Breast epithelium (tissue), 4 donors: ENCODE measurements at regions not wholly inside any gene's neighbourhood (a gene's known extent, or its start where the extent isn't known, plus 50 kb on each side); places are given as distances from the start of the nearest gene placed in this dataset.

ENCODE experiments used
- DNase-seq, 2 donors: peaks; one replicate each; pipeline ENCODE4 v3.0.0-alpha.2; 2019; ENCODE audit warnings: low spot score in 2 of 2
- H3K27ac ChIP-seq, 2 donors: fragments of 200-600 bp; sonication (generic) in 1 of 2; one replicate each; pipeline ENCODE4 v1.5.1; 2016 to 2019; ENCODE audit warnings: mild to moderate bottlenecking in 1 of 2
- H3K27me3 ChIP-seq, 2 donors: fragments of 200-600 bp; sonication (generic) in 1 of 2; one replicate each; pipeline versions ENCODE4 v1.5.1 to v1.6.0; 2017 to 2019; ENCODE audit warnings: control low read depth in 1 of 2, mild to moderate bottlenecking in 1 of 2
- H3K36me3 ChIP-seq: fragments of 200-600 bp; one replicate; pipeline ENCODE4 v1.5.1; 2019
- H3K4me1 ChIP-seq, 2 donors: fragments of 200-600 bp; sonication (generic); one replicate each; pipeline ENCODE4 v1.5.1; 2016 to 2019; ENCODE audit warnings: control low read depth in 1 of 2
- H3K4me3 ChIP-seq, 3 donors: fragments of 200-600 bp; sonication (generic); 1 replicate in 2 of 3; 2 replicates in 1 of 3; pipeline ENCODE4 v1.5.1; 2016 to 2019; ENCODE audit warnings: mild to moderate bottlenecking in 3 of 3, moderate library complexity in 2 of 3
- H3K9me3 ChIP-seq, 2 donors: fragments of 200-600 bp; sonication (generic) in 1 of 2; one replicate each; pipeline ENCODE4 v1.5.1; 2016 to 2019; ENCODE audit warnings: control low read depth in 1 of 2
- CTCF ChIP-seq, 3 donors: fragments of 450-650 bp; IDR thresholded peaks; one replicate each; pipeline ENCODE4 v1.5.1; 2016 to 2017; ENCODE audit warnings: antibody characterized with exemption in 3 of 3, mild to moderate bottlenecking in 3 of 3, moderate library complexity in 3 of 3
- POLR2A ChIP-seq: fragments of 450-650 bp; IDR thresholded peaks from one replicate; pipeline ENCODE4 v1.6.1; 2016; ENCODE audit warnings: antibody characterized with exemption, mild to moderate bottlenecking, moderate library complexity
- POLR2AphosphoS5 ChIP-seq, 3 donors: sonication (generic); formaldehyde crosslinking; IDR thresholded peaks; one replicate each; pipeline ENCODE4 v1.6.1; 2017; ENCODE audit warnings: antibody characterized with exemption in 3 of 3
- intact Hi-C: fragments of 100-400 bp; cut with DNase I; formaldehyde crosslinking; loops from one replicate; pipeline ENCODE4 v1.15.1; 2023; ENCODE audit warnings: low total_unique reads

GRCh38 chr10:123259081-123259480 is 104.9 kb downstream of the BUB3 start:
- Histone ChIP-seq H3K4me3 (no peak overlapping the region), H3K36me3 (no peaks in the 10 kb centered on the region), H3K27me3 (no peaks in the 10 kb centered on the region), H3K9me3 (no peaks in the 10 kb centered on the region), H3K27ac (no peak overlapping the region), H3K4me1 (no peaks in the 10 kb centered on the region)
- DNase-seq = no peak
- no peak for TF ChIP-seq CTCF (IDR thresholded peaks at IDR 0.05)
- no peak for TF ChIP-seq POLR2AphosphoS5 (IDR thresholded peaks at IDR 0.05)
- no peak for TF ChIP-seq POLR2A
- intact Hi-C loops = no loop called here

DNA sequence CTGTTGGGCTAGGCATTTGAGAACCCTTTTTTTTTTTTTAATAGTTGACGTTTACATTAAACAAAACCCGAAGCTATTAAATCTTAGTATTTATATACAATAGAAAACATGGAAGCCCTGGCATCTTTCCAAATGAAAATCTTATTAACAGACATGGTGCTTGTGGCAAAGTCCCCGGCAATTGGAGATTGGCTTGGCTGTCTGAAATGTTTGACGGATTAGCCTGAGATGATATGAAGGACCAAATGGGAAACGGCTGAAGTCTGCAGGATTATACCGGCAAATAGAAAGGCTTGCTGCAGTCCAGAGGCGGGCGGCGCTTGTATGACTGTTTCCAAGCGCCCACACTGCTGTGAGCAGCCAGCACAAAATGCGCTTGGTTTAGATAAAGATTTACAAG is 105.6 kb downstream of the BUB3 start:
- no peak for DNase-seq
- TF ChIP-seq POLR2AphosphoS5 (IDR thresholded peaks at IDR 0.05) = no peak
- TF ChIP-seq POLR2A = no peak
- no peak for TF ChIP-seq CTCF (IDR thresholded peaks at IDR 0.05)
- Histone ChIP-seq H3K27ac (no peak overlapping the region), H3K4me1 (no peaks in the 10 kb centered on the region), H3K9me3 (no peaks in the 10 kb centered on the region), H3K4me3 (no peak overlapping the region), H3K27me3 (no peaks in the 10 kb centered on the region), H3K36me3 (no peaks in the 10 kb centered on the region)
- intact Hi-C loops = no loop called here

- no peak for TF ChIP-seq POLR2A
- TF ChIP-seq POLR2AphosphoS5 (IDR thresholded peaks at IDR 0.05) = no peak
- TF ChIP-seq CTCF (IDR thresholded peaks at IDR 0.05) = no peak
- intact Hi-C loops = no loop called here
- H3K4me1 ChIP-seq = no peaks in the 10 kb centered on the region
- no peaks in the 10 kb centered on the region for H3K27me3 ChIP-seq
- H3K27ac ChIP-seq = no peak overlapping the region
- no peak for DNase-seq
- H3K9me3 ChIP-seq = no peaks in the 10 kb centered on the region
- H3K4me3 ChIP-seq = no peak overlapping the region
- no peaks in the 10 kb centered on the region for H3K36me3 ChIP-seq
Observed at GRCh38 chr10:123262456-123262855, 108.3 kb downstream of the BUB3 start.

DNA sequence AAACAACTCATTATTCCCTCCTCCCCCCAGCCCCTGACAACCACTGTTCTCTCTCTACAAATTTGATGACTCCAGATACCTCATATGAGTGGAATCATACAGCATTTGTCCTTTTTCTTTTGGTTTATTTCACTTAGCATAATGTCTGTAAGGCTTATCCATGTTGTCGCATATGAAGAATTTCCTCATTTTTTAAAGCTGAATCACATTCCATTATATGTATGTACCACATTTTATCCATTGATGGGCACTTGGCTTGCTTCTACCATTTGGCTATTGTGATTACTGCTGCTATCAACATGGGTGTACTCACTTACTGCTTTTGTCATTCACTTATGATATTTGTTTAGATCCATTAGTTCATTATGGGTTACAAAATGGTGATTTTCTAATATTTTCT is 112.8 kb downstream of the BUB3 start:
- Histone ChIP-seq H3K9me3 (no peaks in the 10 kb centered on the region), H3K4me1 (no peaks in the 10 kb centered on the region), H3K27ac (no peak overlapping the region), H3K27me3 (no peaks in the 10 kb centered on the region), H3K36me3 (no peaks in the 10 kb centered on the region), H3K4me3 (no peak overlapping the region)
- DNase-seq = no peak
- TF ChIP-seq POLR2A (no peak), POLR2AphosphoS5 (IDR thresholded peaks at IDR 0.05) (no peak), CTCF (IDR thresholded peaks at IDR 0.05) (no peak)
- intact Hi-C loops = no loop called here

- Histone ChIP-seq H3K4me1 (no peaks in the 10 kb centered on the region), H3K27ac (no peak overlapping the region), H3K9me3 (no peaks in the 10 kb centered on the region), H3K27me3 (no peaks in the 10 kb centered on the region), H3K36me3 (no peaks in the 10 kb centered on the region), H3K4me3 (no peak overlapping the region)
- no peak for DNase-seq
- TF ChIP-seq CTCF (IDR thresholded peaks at IDR 0.05) (no peak), POLR2A (no peak), POLR2AphosphoS5 (IDR thresholded peaks at IDR 0.05) (no peak)
- intact Hi-C loops = no loop called here
Observed at GRCh38 chr10:123269017-123269552, 114.9 kb downstream of the BUB3 start.
